ENCODE measurements at regions not wholly inside any gene's neighbourhood (a gene's known extent, or its start where the extent isn't known, plus 50 kb on each side); places are given as distances from the start of the nearest gene placed in this dataset.
"Not testable (repeated sequence)": the region's sequence is repeated elsewhere in the genome, so short reads cannot be mapped to it uniquely, and the experiment has no call there.

- no peaks in the 10 kb centered on the region for H3K4me1 ChIP-seq (ENCODE audit: control insufficient read depth, insufficient read depth, low read length)
- H3K27me3 ChIP-seq (ENCODE audit: control insufficient read depth, insufficient read depth, low read length): no peaks in the 10 kb centered on the region
- peaks cover 10% of the 10 kb centered on the region for H3K36me3 ChIP-seq (ENCODE audit: control insufficient read depth, insufficient read depth, low read length)
- H3K27ac ChIP-seq (ENCODE audit: low read depth, low read length): no peak overlapping the region
- no peak overlapping the region for H3K9ac ChIP-seq (ENCODE audit: low read length)
- no peak overlapping the region for H3K4me3 ChIP-seq (ENCODE audit: low read length)
These were observed 82.7 kb upstream of the ZNF746 start for GRCh38 chr7:149580328-149580727.

GRCh38 chr7:149579365-149579764, 81.8 kb upstream of the ZNF746 start:
- not testable (repeated sequence) for H3K4me3 ChIP-seq (ENCODE audit: low read length); H3K36me3 ChIP-seq (ENCODE audit: control insufficient read depth, insufficient read depth, low read length); H3K9ac ChIP-seq (ENCODE audit: low read length); H3K27ac ChIP-seq (ENCODE audit: low read depth, low read length); H3K4me1 ChIP-seq (ENCODE audit: control insufficient read depth, insufficient read depth, low read length); H3K27me3 ChIP-seq (ENCODE audit: control insufficient read depth, insufficient read depth, low read length)

- not testable (repeated sequence) for H3K27ac ChIP-seq (ENCODE audit: low read depth, low read length); H3K4me3 ChIP-seq (ENCODE audit: low read length); H3K4me1 ChIP-seq (ENCODE audit: control insufficient read depth, insufficient read depth, low read length); H3K27me3 ChIP-seq (ENCODE audit: control insufficient read depth, insufficient read depth, low read length); H3K36me3 ChIP-seq (ENCODE audit: control insufficient read depth, insufficient read depth, low read length); H3K9ac ChIP-seq (ENCODE audit: low read length)
These were observed 76.8 kb upstream of the ZNF746 start for GRCh38 chr7:149574428-149574827.

GRCh38 chr7:149573519-149573918, 75.9 kb upstream of the ZNF746 start:
- Histone ChIP-seq H3K36me3 (ENCODE audit: control insufficient read depth, insufficient read depth, low read length) (no peaks in the 10 kb centered on the region), H3K4me1 (ENCODE audit: control insufficient read depth, insufficient read depth, low read length) (no peaks in the 10 kb centered on the region), H3K9ac (ENCODE audit: low read length) (no peak overlapping the region), H3K27ac (ENCODE audit: low read depth, low read length) (no peak overlapping the region), H3K27me3 (ENCODE audit: control insufficient read depth, insufficient read depth, low read length) (no peaks in the 10 kb centered on the region), H3K4me3 (ENCODE audit: low read length) (no peak overlapping the region)

GRCh38 chr7:149572920-149573319, 75.3 kb upstream of the ZNF746 start:
- H3K4me1 ChIP-seq (ENCODE audit: control insufficient read depth, insufficient read depth, low read length); H3K27ac ChIP-seq (ENCODE audit: low read depth, low read length); H3K36me3 ChIP-seq (ENCODE audit: control insufficient read depth, insufficient read depth, low read length); H3K4me3 ChIP-seq (ENCODE audit: low read length); H3K27me3 ChIP-seq (ENCODE audit: control insufficient read depth, insufficient read depth, low read length); H3K9ac ChIP-seq (ENCODE audit: low read length): not testable (repeated sequence)

GRCh38 chr7:149570784-149571183, 73.2 kb upstream of the ZNF746 start:
- Histone ChIP-seq H3K4me1 (ENCODE audit: control insufficient read depth, insufficient read depth, low read length) (peaks cover 2% of the 10 kb centered on the region), H3K27ac (ENCODE audit: low read depth, low read length) (no peak overlapping the region), H3K36me3 (ENCODE audit: control insufficient read depth, insufficient read depth, low read length) (peaks cover 3% of the 10 kb centered on the region), H3K9ac (ENCODE audit: low read length) (no peak overlapping the region), H3K27me3 (ENCODE audit: control insufficient read depth, insufficient read depth, low read length) (no peaks in the 10 kb centered on the region), H3K4me3 (ENCODE audit: low read length) (no peak overlapping the region)

- Histone ChIP-seq H3K4me3 (ENCODE audit: low read length) (no peak overlapping the region), H3K27me3 (ENCODE audit: control insufficient read depth, insufficient read depth, low read length) (no peaks in the 10 kb centered on the region), H3K4me1 (ENCODE audit: control insufficient read depth, insufficient read depth, low read length) (peaks cover 2% of the 10 kb centered on the region), H3K9ac (ENCODE audit: low read length) (no peak overlapping the region), H3K36me3 (ENCODE audit: control insufficient read depth, insufficient read depth, low read length) (peaks cover 3% of the 10 kb centered on the region), H3K27ac (ENCODE audit: low read depth, low read length) (no peak overlapping the region)
These were observed 72.3 kb upstream of the ZNF746 start for GRCh38 chr7:149569726-149570422.

- no peaks in the 10 kb centered on the region for H3K27me3 ChIP-seq (ENCODE audit: control insufficient read depth, insufficient read depth, low read length)
- no peak overlapping the region for H3K4me3 ChIP-seq (ENCODE audit: low read length)
- no peak overlapping the region for H3K27ac ChIP-seq (ENCODE audit: low read depth, low read length)
- H3K36me3 ChIP-seq (ENCODE audit: control insufficient read depth, insufficient read depth, low read length): peaks cover 3% of the 10 kb centered on the region
- H3K9ac ChIP-seq (ENCODE audit: low read length): no peak overlapping the region
- H3K4me1 ChIP-seq (ENCODE audit: control insufficient read depth, insufficient read depth, low read length): peaks cover 2% of the 10 kb centered on the region
These were observed 71.6 kb upstream of the ZNF746 start for GRCh38 chr7:149569025-149569725.

- Histone ChIP-seq H3K36me3 (ENCODE audit: control insufficient read depth, insufficient read depth, low read length) (peaks cover 3% of the 10 kb centered on the region), H3K27me3 (ENCODE audit: control insufficient read depth, insufficient read depth, low read length) (no peaks in the 10 kb centered on the region), H3K4me3 (ENCODE audit: low read length) (no peak overlapping the region), H3K9ac (ENCODE audit: low read length) (no peak overlapping the region), H3K4me1 (ENCODE audit: control insufficient read depth, insufficient read depth, low read length) (peaks cover 2% of the 10 kb centered on the region), H3K27ac (ENCODE audit: low read depth, low read length) (no peak overlapping the region)
These were observed 70.6 kb upstream of the ZNF746 start for GRCh38 chr7:149568218-149568617.

GRCh38 chr7:149566103-149566502, 68.5 kb upstream of the ZNF746 start:
- Histone ChIP-seq H3K4me1 (ENCODE audit: control insufficient read depth, insufficient read depth, low read length) (peaks cover 2% of the 10 kb centered on the region), H3K27me3 (ENCODE audit: control insufficient read depth, insufficient read depth, low read length) (no peaks in the 10 kb centered on the region), H3K9ac (ENCODE audit: low read length) (no peak overlapping the region), H3K4me3 (ENCODE audit: low read length) (no peak overlapping the region), H3K36me3 (ENCODE audit: control insufficient read depth, insufficient read depth, low read length) (peaks cover 7% of the 10 kb centered on the region), H3K27ac (ENCODE audit: low read depth, low read length) (no peak overlapping the region)

- Histone ChIP-seq H3K4me3 (ENCODE audit: low read length) (no peak overlapping the region), H3K27me3 (ENCODE audit: control insufficient read depth, insufficient read depth, low read length) (no peaks in the 10 kb centered on the region), H3K4me1 (ENCODE audit: control insufficient read depth, insufficient read depth, low read length) (peaks cover 2% of the 10 kb centered on the region), H3K9ac (ENCODE audit: low read length) (no peak overlapping the region), H3K36me3 (ENCODE audit: control insufficient read depth, insufficient read depth, low read length) (peaks cover 7% of the 10 kb centered on the region), H3K27ac (ENCODE audit: low read depth, low read length) (no peak overlapping the region)
These were observed 67.4 kb upstream of the ZNF746 start for GRCh38 chr7:149565096-149565382.

GRCh38 chr7:149564340-149565095, 66.9 kb upstream of the ZNF746 start:
- Histone ChIP-seq H3K4me3 (ENCODE audit: low read length) (no peak overlapping the region), H3K4me1 (ENCODE audit: control insufficient read depth, insufficient read depth, low read length) (peaks cover 2% of the 10 kb centered on the region), H3K36me3 (ENCODE audit: control insufficient read depth, insufficient read depth, low read length) (peaks cover 7% of the 10 kb centered on the region), H3K27me3 (ENCODE audit: control insufficient read depth, insufficient read depth, low read length) (no peaks in the 10 kb centered on the region), H3K9ac (ENCODE audit: low read length) (no peak overlapping the region), H3K27ac (ENCODE audit: low read depth, low read length) (no peak overlapping the region)

Data from rectal smooth muscle tissue (tissue), 1 donor.